D721Med (cell line): ENCODE measurements at regions not wholly inside any gene's neighbourhood (a gene's known extent, or its start where the extent isn't known, plus 50 kb on each side); places are given as distances from the start of the nearest gene placed in this dataset.

Experiments
- DNase-seq: peaks from one replicate; pipeline ENCODE4 v3.0.0; 2011; ENCODE audit warnings: low spot score; ENCODE audit not compliant: insufficient read length
- FAIRE-seq: peaks from 2 replicates; lab custom pipeline; 2011; peaks lifted over from hg19 to GRCh38; lab: Jason Lieb, UNC
- TF ChIP-seq, protein P1 (sequence below): IDR thresholded peaks from 2 replicates; pipeline ENCODE4 v1.5.1; 2012; ENCODE audit warnings: mild to moderate bottlenecking, control low read depth; ENCODE audit not compliant: insufficient read depth; ENCODE audit errors: missing control alignments

DNA sequence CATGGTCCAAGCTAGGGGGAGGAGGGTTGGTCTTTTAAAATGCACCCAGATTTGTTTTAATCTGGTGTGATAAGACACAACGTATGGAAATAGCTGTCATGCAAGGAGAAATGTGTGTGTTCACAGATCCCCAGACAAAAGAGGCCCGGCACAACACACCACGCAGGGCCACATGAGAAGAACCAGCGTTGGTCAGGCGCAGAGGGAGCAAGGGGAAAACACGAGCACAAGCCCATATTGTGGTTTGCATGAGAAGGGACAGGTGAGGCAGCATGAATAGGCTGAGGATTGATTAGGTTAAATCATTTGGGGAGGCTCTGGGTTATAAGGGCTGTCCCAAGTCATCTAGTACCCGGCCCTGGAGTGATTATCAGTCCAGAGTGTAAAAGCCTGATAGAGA lies 272.5 kb upstream of the NCKAP5 start:
- TF ChIP-seq, protein P1, sequence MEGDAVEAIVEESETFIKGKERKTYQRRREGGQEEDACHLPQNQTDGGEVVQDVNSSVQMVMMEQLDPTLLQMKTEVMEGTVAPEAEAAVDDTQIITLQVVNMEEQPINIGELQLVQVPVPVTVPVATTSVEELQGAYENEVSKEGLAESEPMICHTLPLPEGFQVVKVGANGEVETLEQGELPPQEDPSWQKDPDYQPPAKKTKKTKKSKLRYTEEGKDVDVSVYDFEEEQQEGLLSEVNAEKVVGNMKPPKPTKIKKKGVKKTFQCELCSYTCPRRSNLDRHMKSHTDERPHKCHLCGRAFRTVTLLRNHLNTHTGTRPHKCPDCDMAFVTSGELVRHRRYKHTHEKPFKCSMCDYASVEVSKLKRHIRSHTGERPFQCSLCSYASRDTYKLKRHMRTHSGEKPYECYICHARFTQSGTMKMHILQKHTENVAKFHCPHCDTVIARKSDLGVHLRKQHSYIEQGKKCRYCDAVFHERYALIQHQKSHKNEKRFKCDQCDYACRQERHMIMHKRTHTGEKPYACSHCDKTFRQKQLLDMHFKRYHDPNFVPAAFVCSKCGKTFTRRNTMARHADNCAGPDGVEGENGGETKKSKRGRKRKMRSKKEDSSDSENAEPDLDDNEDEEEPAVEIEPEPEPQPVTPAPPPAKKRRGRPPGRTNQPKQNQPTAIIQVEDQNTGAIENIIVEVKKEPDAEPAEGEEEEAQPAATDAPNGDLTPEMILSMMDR: no peak
- FAIRE-seq (no peak), DNase-seq (no peak)

DNA sequence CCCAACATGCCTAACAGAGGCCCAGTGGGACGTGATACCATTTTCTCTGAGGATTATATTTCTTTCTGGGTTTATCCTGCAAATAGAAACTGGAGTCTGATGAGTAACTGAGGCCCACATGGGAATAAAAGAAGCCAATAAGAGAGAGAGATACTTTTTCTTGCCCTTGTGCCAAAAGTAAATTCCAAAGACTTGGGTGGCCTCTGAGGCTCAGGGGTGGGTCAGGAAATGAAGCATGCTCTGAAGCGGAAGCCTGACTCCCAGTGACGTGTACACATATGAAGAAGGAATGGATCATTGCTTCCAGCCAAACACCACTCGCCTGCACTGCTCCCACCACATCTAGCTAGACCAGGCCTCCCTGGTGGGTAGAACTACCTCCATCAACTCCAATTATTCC lies 273.6 kb upstream of the NCKAP5 start:
- FAIRE-seq (no peak), DNase-seq (no peak)
- TF ChIP-seq, protein P1: no peak

GRCh38 chr2:133842446-133842845 lies 274.2 kb upstream of the NCKAP5 start:
- no peak for DNase-seq
- TF ChIP-seq, protein P1: no peak
- FAIRE-seq: no peak

- FAIRE-seq (no peak), DNase-seq (no peak)
- TF ChIP-seq, protein P1: no peak
Measured at GRCh38 chr2:133843091-133843490, 274.8 kb upstream of the NCKAP5 start.

DNA sequence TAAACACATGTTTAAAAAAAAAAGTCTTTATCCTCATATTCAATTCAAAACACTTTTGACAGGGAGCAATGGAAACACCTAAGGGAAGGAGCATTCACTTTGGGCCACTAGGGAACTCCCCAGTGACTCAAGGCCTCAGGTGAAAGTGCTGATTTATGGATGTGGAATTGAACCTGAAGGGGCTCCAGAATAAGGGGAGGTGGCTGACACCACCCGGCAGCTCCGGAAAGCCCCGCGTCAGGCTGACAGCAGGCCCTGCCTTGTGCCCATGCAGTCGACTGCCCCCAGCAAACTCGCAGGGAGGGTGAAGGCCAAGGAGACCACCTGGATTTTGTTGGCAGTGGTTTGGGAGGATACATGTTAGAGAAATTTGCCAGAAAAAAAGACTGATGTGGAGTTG lies 275.3 kb upstream of the NCKAP5 start:
- DNase-seq (no peak), FAIRE-seq (no peak)
- TF ChIP-seq, protein P1: no peak

DNA sequence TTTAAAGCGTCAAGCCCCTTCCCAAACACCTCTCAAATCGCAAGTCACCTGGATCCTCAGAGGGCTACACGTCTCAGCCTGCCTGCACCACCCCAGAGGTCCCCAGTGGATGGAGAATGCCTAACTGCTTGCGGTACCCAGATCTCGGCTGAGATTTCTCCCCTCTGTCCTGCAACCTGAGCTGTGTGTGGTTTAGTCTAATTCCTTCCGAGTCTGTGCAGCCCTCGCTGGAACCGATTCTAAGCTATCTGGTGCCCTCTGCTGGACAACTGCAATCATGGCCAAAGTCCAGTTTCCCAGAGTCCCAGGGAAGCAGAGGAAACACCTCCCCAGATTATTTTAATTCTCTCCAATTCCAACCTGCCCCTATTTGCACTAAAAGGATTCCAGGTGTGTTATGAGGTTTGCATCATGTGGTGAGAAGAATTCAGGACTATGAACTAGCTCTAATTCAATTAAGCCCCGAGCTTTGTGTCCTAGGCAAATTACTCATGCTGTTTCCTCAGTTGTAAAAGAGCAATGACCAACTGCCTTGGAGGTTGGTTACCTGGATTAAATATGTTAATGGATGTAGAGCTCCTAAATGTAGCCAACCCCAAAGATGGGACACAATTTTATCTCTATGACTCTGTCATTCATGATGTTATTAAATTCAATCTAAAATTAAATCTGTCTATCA lies 276.1 kb upstream of the NCKAP5 start:
- TF ChIP-seq, protein P1: peak; percentile 92
- peak; percentile 88 for FAIRE-seq
- DNase-seq: peak; percentile 77

DNA sequence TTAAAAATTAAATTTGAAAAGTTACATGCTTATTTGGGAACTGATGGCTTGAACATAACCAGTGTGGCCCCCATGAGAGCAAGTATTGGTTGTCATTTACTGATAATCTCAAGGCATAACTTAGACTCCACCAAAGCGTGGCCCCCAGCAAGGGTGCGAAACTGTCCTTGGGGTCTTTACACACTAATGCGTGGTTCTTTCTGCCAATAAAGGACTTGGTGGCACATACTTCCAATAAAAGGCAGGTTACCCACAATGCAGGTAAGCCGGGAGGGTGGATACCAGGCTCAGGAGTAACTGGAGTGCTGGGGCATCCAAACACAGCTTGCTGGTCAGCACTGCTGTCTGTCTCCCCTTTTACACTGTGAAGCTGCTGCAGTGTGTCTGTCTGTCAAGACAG lies 278.2 kb upstream of the NCKAP5 start:
- FAIRE-seq (no peak), DNase-seq (no peak)
- TF ChIP-seq, protein P1: no peak
